Astrocyte (in vitro differentiated cells and primary cell): ENCODE measurements at regions not wholly inside any gene's neighbourhood (a gene's known extent, or its start where the extent isn't known, plus 50 kb on each side); places are given as distances from the start of the nearest gene placed in this dataset.
"Not testable (repeated sequence)": the region's sequence is repeated elsewhere in the genome, so short reads cannot be mapped to it uniquely, and the experiment has no call there.

Experiments used
- CTCF ChIP-seq: IDR thresholded peaks from 2 replicates; pipeline ENCODE4 v1.5.1; 2011; ENCODE audit warnings: low read depth, mild to moderate bottlenecking, inconsistent platforms, low read length, moderate library complexity; ENCODE audit not compliant: insufficient read depth
- EZH2 ChIP-seq: IDR thresholded peaks from 2 replicates; pipeline ENCODE4 v1.6.1; 2012; ENCODE audit warnings: mild to moderate bottlenecking, low read length, inconsistent platforms; ENCODE audit not compliant: insufficient read depth

GRCh38 chr5:30365031-30365430 lies 828.5 kb upstream of the CDH6 start:
- not testable (repeated sequence) for TF ChIP-seq CTCF, EZH2
